ENCODE measurements at regions not wholly inside any gene's neighbourhood (a gene's known extent, or its start where the extent isn't known, plus 50 kb on each side); places are given as distances from the start of the nearest gene placed in this dataset.

DNA sequence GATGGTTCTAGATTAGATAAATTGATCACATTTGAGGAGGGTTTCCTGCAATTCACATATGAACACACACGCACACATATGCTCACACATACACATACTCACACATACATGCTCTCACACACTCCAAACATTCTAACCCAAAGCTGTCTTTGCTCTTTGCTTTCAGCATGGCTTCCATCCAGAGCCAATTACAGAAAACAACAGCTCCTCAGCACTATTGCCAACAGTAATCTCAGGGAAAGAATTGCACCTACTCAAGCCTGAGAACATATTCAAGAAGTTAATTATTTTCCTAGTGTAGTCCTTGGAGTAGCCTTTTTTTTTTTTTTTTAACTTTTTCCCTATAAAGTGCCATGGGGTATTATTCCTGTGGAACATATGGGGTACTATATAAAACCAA, 246.9 kb upstream of the PARD3B start:
- Histone ChIP-seq H3K4me3 (no peak overlapping the region), H3K9me3 (no peaks in the 10 kb centered on the region), H3K4me1 (no peaks in the 10 kb centered on the region), H3K27me3 (no peaks in the 10 kb centered on the region), H3K36me3 (no peaks in the 10 kb centered on the region), H3K27ac (no peak overlapping the region)
- intact Hi-C loops (cut with DNase I): no loop called here
- ATAC-seq (no peak), DNase-seq (no peak)
- TF ChIP-seq, protein P1, sequence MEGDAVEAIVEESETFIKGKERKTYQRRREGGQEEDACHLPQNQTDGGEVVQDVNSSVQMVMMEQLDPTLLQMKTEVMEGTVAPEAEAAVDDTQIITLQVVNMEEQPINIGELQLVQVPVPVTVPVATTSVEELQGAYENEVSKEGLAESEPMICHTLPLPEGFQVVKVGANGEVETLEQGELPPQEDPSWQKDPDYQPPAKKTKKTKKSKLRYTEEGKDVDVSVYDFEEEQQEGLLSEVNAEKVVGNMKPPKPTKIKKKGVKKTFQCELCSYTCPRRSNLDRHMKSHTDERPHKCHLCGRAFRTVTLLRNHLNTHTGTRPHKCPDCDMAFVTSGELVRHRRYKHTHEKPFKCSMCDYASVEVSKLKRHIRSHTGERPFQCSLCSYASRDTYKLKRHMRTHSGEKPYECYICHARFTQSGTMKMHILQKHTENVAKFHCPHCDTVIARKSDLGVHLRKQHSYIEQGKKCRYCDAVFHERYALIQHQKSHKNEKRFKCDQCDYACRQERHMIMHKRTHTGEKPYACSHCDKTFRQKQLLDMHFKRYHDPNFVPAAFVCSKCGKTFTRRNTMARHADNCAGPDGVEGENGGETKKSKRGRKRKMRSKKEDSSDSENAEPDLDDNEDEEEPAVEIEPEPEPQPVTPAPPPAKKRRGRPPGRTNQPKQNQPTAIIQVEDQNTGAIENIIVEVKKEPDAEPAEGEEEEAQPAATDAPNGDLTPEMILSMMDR (IDR thresholded peaks at IDR 0.05): no peak
- 94 to 96% methylated on average over 1 of the region's 1 CpG for WGBS, 2 donors

DNA sequence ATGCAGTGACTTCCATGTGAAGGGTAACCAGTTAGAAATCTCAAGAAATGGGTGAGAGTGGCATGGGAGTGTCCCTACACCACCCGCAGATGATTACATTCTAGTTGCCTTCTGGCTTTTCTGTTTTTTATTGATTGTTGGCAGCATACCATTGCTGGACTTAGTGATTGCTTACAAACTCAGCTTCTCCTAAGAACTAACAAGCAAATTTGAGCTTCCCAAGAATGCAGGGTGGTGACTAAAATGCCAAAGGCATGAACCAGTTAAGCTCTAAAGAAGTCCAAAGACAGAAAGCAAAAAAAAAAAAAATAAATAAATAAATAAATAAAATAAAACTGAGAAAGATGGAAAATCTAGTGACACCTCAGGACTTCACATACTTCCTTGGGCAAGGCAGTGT, 245.5 kb upstream of the PARD3B start:
- H3K4me1 ChIP-seq: no peaks in the 10 kb centered on the region
- H3K27ac ChIP-seq: no peak overlapping the region
- TF ChIP-seq, protein P1 (IDR thresholded peaks at IDR 0.05): no peak
- H3K9me3 ChIP-seq: no peaks in the 10 kb centered on the region
- H3K27me3 ChIP-seq: no peaks in the 10 kb centered on the region
- 96 to 97% methylated on average over 1 of the region's 1 CpG for WGBS, 2 donors
- intact Hi-C loops (cut with DNase I): no loop called here
- no peak overlapping the region for H3K4me3 ChIP-seq
- no peak for DNase-seq
- H3K36me3 ChIP-seq: no peaks in the 10 kb centered on the region
- no peak for ATAC-seq

DNA sequence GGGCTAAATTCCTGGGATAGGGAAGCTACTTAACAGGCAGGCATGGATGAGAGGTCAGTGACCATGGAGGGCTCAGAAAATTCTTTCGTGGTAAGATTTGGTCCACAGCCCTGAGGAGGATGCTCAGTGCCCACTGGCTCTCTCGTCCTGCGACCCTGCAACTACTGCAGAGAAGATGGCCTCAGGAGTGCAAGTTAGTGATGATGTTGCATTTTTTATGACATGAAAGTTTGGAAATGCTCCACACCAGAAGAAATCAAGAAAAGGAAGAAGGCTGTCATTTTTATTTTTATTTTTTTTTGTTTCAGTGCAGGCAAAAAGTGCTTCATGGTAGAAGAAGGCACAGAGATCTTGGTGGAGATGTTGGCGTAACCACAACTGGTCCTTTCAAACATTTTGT, 238.6 kb upstream of the PARD3B start:
- Histone ChIP-seq H3K27ac (no peak overlapping the region), H3K9me3 (no peaks in the 10 kb centered on the region), H3K36me3 (no peaks in the 10 kb centered on the region), H3K4me3 (no peak overlapping the region), H3K4me1 (no peaks in the 10 kb centered on the region), H3K27me3 (peaks cover 0 to 3% (median 0%) of the 10 kb centered on the region in 7 donors)
- 87 to 95% methylated on average over 4 of the region's 4 CpGs for WGBS, 2 donors
- ATAC-seq: no peak
- TF ChIP-seq, protein P1 (IDR thresholded peaks at IDR 0.05): no peak
- DNase-seq: no peak
- intact Hi-C loops (cut with DNase I): no loop called here

DNA sequence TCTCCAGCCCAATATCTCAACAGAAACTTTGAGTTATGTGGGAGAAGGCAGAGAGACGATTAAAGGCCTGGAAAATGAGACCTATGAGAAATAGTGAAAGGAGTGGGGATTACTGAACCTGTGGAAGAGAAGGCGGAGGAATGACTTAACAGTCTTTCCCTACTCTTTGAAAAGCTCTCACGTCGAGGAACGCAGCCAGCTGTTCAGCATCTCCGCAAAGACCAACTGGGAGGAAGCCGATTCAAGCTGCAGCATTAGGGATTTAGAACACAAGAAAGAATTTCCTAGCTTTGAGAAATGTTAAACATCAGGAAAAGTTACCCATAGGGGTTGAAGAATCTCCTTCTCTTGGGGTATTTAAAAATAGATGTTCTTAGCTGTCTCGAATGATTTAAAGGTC, 233.2 kb upstream of the PARD3B start:
- H3K27ac ChIP-seq: peak overlapping the region in 1 of 10 donors; percentile 1
- ATAC-seq (no peak), DNase-seq (no peak)
- 71 to 77% methylated on average over 8 of the region's 8 CpGs for WGBS, 2 donors
- H3K4me1 ChIP-seq: peaks cover 0 to 4% (median 0%) of the 10 kb centered on the region in 9 donors
- TF ChIP-seq, protein P1 (IDR thresholded peaks at IDR 0.05): no peak
- no peaks in the 10 kb centered on the region for H3K9me3 ChIP-seq
- no peaks in the 10 kb centered on the region for H3K36me3 ChIP-seq
- no peak overlapping the region for H3K4me3 ChIP-seq
- intact Hi-C loops (cut with DNase I): no loop called here
- H3K27me3 ChIP-seq: peaks cover 0 to 5% (median 0%) of the 10 kb centered on the region in 7 donors

All from heart right ventricle (tissue), 16 donors.